Activated B cell treated with CpG ODN at 0.5 μM for 24 hours (primary cell): ENCODE measurements at regions not wholly inside any gene's neighbourhood (a gene's known extent, or its start where the extent isn't known, plus 50 kb on each side); places are given as distances from the start of the nearest gene placed in this dataset.
"Not testable (repeated sequence)": the region's sequence is repeated elsewhere in the genome, so short reads cannot be mapped to it uniquely, and the experiment has no call there.

Experiments
- ATAC-seq: fragments of 200-7000 bp; cut with Tn5 transposase; one replicate; pipeline ENCODE4 v1.10.0; 2021; ENCODE audit warnings: low read depth, mild to moderate bottlenecking, moderate library complexity
- CTCF ChIA-PET: fragments of 350-600 bp; sonication (Branson Sonifier 250); formaldehyde crosslinking; loops from one replicate; lab custom pipeline; 2021; ENCODE audit warnings: antibody characterized with exemption; lab: Charles Lee
- POLR2A ChIA-PET: fragments of 350-600 bp; sonication (Branson Sonifier 250); formaldehyde crosslinking; loops from one replicate; lab custom pipeline; 2021; ENCODE audit warnings: antibody characterized with exemption; lab: Charles Lee
- DNase-seq: peaks from one replicate; pipeline ENCODE4 v3.0.0; 2022
- H3K27ac Mint-ChIP-seq: one replicate; pipeline ENCODE4 v1.8.0; 2020; ENCODE audit warnings: mixed read lengths
- H3K27me3 Mint-ChIP-seq: one replicate; pipeline ENCODE4 v1.8.0; 2021; ENCODE audit warnings: mixed read lengths
- H3K36me3 Mint-ChIP-seq: one replicate; pipeline ENCODE4 v1.8.0; 2021; ENCODE audit warnings: low read depth, mixed read lengths
- H3K4me1 Mint-ChIP-seq: one replicate; pipeline ENCODE4 v1.8.0; 2021; ENCODE audit warnings: mixed read lengths
- H3K4me3 Mint-ChIP-seq: one replicate; pipeline ENCODE4 v1.8.0; 2020; ENCODE audit warnings: mild to moderate bottlenecking, mixed read lengths
- H3K9me3 Mint-ChIP-seq: one replicate; pipeline ENCODE4 v1.8.0; 2020; ENCODE audit warnings: mixed read lengths
- intact Hi-C: fragments of 100-400 bp; cut with micrococcal nuclease; formaldehyde crosslinking; loops from one replicate; pipeline ENCODE4 v1.15.1; 2024
- TF ChIP-seq, protein P1 (sequence below): fragments of 200-600 bp; IDR thresholded peaks from one replicate; pipeline ENCODE4 v1.8.0; 2022; ENCODE audit warnings: antibody characterized with exemption, mild to moderate bottlenecking

DNA sequence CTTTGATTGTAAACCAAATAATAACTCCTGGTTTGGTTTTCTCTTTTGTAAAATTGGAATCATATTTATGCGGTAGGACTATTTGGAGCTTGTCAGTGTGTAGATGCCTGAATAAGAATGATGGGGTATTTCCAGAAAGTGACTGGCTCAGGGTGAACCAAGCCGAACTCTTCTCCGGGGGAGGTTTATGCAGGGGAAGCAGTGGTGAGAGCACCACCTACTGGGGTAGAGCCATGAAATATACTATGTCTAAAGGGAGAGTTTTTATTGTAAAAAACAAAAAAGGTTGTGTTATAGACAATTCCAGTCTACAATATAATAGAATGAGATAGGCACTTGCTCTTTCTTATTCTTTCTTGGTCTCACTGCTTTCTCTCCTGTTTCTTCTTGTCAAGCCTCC lies 222.9 kb upstream of the SLC16A7 start:
- POLR2A ChIA-PET, result no interaction called here
- intact Hi-C loops, result no loop called here
- Mint-ChIP-seq H3K27me3 (no peaks in the 10 kb centered on the region), H3K4me3 (no peak overlapping the region), H3K4me1 (no peaks in the 10 kb centered on the region), H3K36me3 (no peaks in the 10 kb centered on the region), H3K27ac (no peak overlapping the region), H3K9me3 (no peaks in the 10 kb centered on the region)
- DNase-seq, result no peak
- no peak for ATAC-seq
- TF ChIP-seq, protein P1, sequence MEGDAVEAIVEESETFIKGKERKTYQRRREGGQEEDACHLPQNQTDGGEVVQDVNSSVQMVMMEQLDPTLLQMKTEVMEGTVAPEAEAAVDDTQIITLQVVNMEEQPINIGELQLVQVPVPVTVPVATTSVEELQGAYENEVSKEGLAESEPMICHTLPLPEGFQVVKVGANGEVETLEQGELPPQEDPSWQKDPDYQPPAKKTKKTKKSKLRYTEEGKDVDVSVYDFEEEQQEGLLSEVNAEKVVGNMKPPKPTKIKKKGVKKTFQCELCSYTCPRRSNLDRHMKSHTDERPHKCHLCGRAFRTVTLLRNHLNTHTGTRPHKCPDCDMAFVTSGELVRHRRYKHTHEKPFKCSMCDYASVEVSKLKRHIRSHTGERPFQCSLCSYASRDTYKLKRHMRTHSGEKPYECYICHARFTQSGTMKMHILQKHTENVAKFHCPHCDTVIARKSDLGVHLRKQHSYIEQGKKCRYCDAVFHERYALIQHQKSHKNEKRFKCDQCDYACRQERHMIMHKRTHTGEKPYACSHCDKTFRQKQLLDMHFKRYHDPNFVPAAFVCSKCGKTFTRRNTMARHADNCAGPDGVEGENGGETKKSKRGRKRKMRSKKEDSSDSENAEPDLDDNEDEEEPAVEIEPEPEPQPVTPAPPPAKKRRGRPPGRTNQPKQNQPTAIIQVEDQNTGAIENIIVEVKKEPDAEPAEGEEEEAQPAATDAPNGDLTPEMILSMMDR, result no peak
- CTCF ChIA-PET, result no interaction called here

DNA sequence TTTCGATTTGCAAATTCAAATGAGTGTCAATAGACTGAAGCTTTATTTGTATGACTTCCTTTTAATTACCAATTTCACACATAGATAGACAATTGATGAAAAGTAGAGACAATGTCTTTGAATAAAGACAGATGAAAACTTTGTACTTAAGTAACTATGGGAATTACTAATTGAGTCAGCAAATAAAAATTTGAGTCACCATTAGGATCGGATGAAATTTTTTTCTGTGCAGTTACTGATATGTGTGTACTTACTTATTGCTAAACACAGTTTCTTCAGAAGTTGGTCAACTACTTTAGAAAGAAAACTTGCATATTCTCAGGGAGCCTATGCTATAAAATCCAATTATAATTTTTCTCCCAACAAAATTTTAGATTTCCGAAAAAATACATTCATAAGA lies 224.9 kb upstream of the SLC16A7 start:
- intact Hi-C loops, result no loop called here
- Mint-ChIP-seq H3K27me3 (no peaks in the 10 kb centered on the region), H3K4me1 (no peaks in the 10 kb centered on the region), H3K4me3 (no peak overlapping the region), H3K9me3 (no peaks in the 10 kb centered on the region), H3K36me3 (no peaks in the 10 kb centered on the region), H3K27ac (no peak overlapping the region)
- POLR2A ChIA-PET, result no interaction called here
- TF ChIP-seq, protein P1, result no peak
- CTCF ChIA-PET, result no interaction called here
- ATAC-seq (no peak), DNase-seq (no peak)

DNA sequence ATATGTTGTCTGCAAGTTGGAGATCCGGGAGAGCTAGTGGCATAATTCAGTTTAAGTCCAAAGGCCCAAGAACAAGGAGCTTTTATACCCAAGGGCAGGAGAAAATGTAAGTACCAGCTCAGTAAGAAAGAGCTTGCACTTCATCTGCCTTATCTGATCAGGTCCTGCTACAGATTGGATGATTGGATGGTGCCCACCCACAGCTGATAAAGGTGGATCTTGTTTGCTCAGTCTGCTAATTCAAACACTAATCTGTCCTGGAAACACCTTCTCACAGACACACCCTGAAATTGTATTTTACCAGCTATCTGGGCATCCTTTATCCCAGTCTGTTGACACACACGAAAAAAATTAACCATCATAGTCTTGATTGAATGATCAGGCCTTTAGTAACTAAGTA lies 230.7 kb upstream of the SLC16A7 start:
- TF ChIP-seq, protein P1, result no peak
- POLR2A ChIA-PET, result no interaction called here
- no peaks in the 10 kb centered on the region for H3K27me3 Mint-ChIP-seq
- no peaks in the 10 kb centered on the region for H3K4me1 Mint-ChIP-seq
- DNase-seq (no peak), ATAC-seq (no peak)
- intact Hi-C loops, result no loop called here
- CTCF ChIA-PET, result no interaction called here
- H3K4me3 Mint-ChIP-seq, result no peak overlapping the region
- H3K9me3 Mint-ChIP-seq, result no peaks in the 10 kb centered on the region
- H3K27ac Mint-ChIP-seq, result no peak overlapping the region
- H3K36me3 Mint-ChIP-seq, result no peaks in the 10 kb centered on the region

DNA sequence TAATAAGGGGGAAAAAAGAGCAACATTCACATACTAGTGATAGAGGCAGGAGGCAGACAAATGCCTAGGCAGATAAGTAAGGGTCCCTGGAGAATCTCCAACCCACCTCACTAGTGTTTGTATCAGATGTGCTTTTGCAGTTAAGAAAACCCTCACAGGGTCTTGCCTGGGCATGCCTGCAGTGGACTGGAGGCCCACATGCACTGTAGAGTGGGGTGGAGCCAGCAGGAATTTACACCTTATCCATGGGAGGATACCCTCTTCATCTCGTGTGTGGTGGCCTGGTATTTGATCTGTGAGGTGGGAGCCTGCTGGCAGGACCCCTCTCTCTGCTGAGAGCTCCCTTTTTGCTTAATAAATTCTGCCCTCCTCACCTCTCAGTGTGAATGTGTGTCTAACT lies 238.0 kb upstream of the SLC16A7 start:
- ATAC-seq (no peak), DNase-seq (no peak)
- Mint-ChIP-seq H3K9me3 (no peaks in the 10 kb centered on the region), H3K27me3 (no peaks in the 10 kb centered on the region), H3K4me1 (no peaks in the 10 kb centered on the region), H3K4me3 (no peak overlapping the region), H3K27ac (no peak overlapping the region), H3K36me3 (no peaks in the 10 kb centered on the region)
- ChIA-PET POLR2A (no interaction called here), CTCF (no interaction called here)
- intact Hi-C loops, result no loop called here
- TF ChIP-seq, protein P1, result no peak

DNA sequence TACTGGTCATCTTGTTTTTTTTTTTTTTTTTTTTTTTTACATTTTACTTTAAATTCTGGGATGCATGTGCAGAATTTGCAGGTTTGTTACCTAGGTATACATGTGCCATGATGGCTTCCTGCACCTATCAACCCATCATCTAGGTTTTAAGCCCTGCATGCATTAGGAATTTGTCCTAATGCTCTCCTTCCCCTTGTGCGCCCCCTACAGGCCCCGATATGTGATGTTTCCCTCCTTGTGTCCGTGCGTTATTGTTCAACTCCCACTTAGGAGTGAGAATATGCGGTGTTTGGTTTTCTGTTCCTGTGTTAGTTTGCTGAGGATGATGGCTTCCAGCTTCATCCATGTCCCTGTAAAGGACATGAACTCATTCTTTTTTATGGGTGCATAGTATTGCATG lies 249.6 kb upstream of the SLC16A7 start:
- intact Hi-C loops, ATAC-seq, H3K36me3 Mint-ChIP-seq, POLR2A ChIA-PET, H3K9me3 Mint-ChIP-seq, H3K27me3 Mint-ChIP-seq, H3K27ac Mint-ChIP-seq, DNase-seq, CTCF ChIA-PET, H3K4me1 Mint-ChIP-seq, H3K4me3 Mint-ChIP-seq: not testable (repeated sequence)

DNA sequence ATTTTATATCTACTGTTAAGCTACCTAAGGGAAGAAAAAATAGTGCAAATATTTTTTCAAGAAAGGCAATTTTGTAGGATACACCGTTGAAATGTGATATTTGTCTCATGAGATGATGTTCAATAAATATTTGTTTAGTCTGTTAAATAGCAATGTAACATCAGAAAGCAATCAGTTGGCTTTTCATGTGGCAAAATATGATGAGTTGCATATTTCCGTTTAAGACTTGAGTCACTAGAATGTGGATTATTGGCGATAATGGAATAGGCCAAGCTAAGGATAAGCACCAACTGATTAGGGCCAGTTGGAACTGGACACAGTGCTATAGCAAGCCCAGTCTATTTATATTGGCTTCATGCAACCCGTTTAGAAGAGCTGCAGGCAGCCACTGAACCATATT lies 250.4 kb upstream of the SLC16A7 start:
- Mint-ChIP-seq H3K27ac (no peak overlapping the region), H3K36me3 (no peaks in the 10 kb centered on the region), H3K27me3 (no peaks in the 10 kb centered on the region), H3K9me3 (peaks cover 7% of the 10 kb centered on the region), H3K4me3 (no peak overlapping the region), H3K4me1 (no peaks in the 10 kb centered on the region)
- intact Hi-C loops, result no loop called here
- ATAC-seq, result no peak
- TF ChIP-seq, protein P1, result no peak
- DNase-seq, result no peak
- ChIA-PET CTCF (no interaction called here), POLR2A (no interaction called here)
